Right atrium auricular region (tissue), 2 donors: ENCODE measurements at regions not wholly inside any gene's neighbourhood (a gene's known extent, or its start where the extent isn't known, plus 50 kb on each side); places are given as distances from the start of the nearest gene placed in this dataset.

Experiments used
- DNase-seq: peaks from one replicate; pipeline ENCODE4 v3.0.0-alpha.2; 2019; ENCODE audit warnings: low spot score
- H3K27ac ChIP-seq, 2 donors: fragments of 200-600 bp; sonication (generic); 1 replicate in 1 of 2; 2 replicates in 1 of 2; pipeline ENCODE4 v1.5.1; 2016 to 2019
- H3K27me3 ChIP-seq, 2 donors: fragments of 200-600 bp; sonication (generic); one replicate each; pipeline versions ENCODE4 v1.5.1 to v1.6.0; 2017 to 2019
- H3K36me3 ChIP-seq: fragments of 200-600 bp; sonication (generic); one replicate; pipeline ENCODE4 v1.5.1; 2016
- H3K4me1 ChIP-seq, 2 donors: fragments of 200-600 bp; sonication (generic); one replicate each; pipeline versions ENCODE4 v1.5.1 to v1.6.0; 2017 to 2019
- H3K4me3 ChIP-seq, 2 donors: fragments of 200-600 bp; sonication (generic); 1 replicate in 1 of 2; 2 replicates in 1 of 2; pipeline ENCODE4 v1.5.1; 2017 to 2019; ENCODE audit warnings: mild to moderate bottlenecking in 1 of 2, moderate library complexity in 1 of 2
- H3K9me3 ChIP-seq, 2 donors: fragments of 200-600 bp; sonication (generic); one replicate each; pipeline ENCODE4 v1.5.1; 2019
- CTCF ChIP-seq, 2 donors: fragments of 200-600 bp; sonication (generic); IDR thresholded peaks; one replicate each; pipeline ENCODE4 v1.5.1; 2019; ENCODE audit warnings: antibody characterized with exemption in 2 of 2

GRCh38 chr3:189056646-189057335 is 115.0 kb upstream of the TPRG1 start:
- no peak overlapping the region for H3K27ac ChIP-seq
- no peaks in the 10 kb centered on the region for H3K36me3 ChIP-seq
- H3K9me3 ChIP-seq = no peaks in the 10 kb centered on the region
- no peak for TF ChIP-seq CTCF (IDR thresholded peaks at IDR 0.05)
- no peaks in the 10 kb centered on the region for H3K4me1 ChIP-seq
- no peak for DNase-seq
- H3K4me3 ChIP-seq = no peak overlapping the region
- H3K27me3 ChIP-seq = no peaks in the 10 kb centered on the region

DNA sequence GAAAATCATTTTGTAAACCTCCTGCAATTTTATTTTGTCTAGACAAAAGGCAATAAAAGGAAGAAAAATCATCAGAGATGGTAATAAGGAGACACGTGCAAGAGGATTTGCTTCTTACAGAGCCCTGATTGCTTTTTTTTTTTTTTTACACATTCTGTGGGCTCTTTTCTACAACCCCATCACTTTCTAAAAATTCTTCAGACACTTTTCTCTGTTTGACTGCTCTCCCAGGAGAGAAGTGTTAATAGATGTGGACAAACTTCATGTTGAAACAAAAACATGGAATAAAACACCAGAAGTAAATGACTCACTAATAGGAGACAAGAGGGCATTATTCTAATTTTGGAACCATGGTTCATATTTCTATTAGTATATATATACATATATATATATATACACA is 114.4 kb upstream of the TPRG1 start:
- no peaks in the 10 kb centered on the region for H3K36me3 ChIP-seq
- H3K4me3 ChIP-seq = no peak overlapping the region
- no peak for DNase-seq
- H3K4me1 ChIP-seq = no peaks in the 10 kb centered on the region
- no peaks in the 10 kb centered on the region for H3K27me3 ChIP-seq
- no peaks in the 10 kb centered on the region for H3K9me3 ChIP-seq
- no peak overlapping the region for H3K27ac ChIP-seq
- no peak for TF ChIP-seq CTCF (IDR thresholded peaks at IDR 0.05)

DNA sequence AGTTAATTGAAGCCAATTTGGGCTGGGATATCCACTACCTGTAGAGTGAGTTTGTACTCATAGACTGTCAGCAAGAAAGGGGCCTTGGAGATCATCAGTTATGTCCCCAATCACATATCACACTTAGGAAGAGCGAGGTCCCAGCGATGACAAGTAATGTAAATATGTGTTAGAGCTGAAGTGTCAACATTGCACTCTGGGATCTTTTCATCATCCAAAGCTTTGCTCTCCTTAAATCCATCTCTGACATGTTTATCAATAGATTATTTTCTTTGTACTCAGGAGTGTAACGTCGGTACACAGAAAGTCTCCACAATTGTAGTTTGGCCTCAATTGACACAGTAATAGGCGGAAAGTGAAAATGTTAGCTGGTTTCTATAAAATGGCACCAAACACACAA is 113.7 kb upstream of the TPRG1 start:
- Histone ChIP-seq H3K4me3 (no peak overlapping the region), H3K9me3 (peaks cover 0 to 3% of the 10 kb centered on the region in 2 donors), H3K36me3 (no peaks in the 10 kb centered on the region), H3K27me3 (no peaks in the 10 kb centered on the region), H3K27ac (no peak overlapping the region), H3K4me1 (no peaks in the 10 kb centered on the region)
- TF ChIP-seq CTCF (IDR thresholded peaks at IDR 0.05) = no peak
- DNase-seq = no peak

DNA sequence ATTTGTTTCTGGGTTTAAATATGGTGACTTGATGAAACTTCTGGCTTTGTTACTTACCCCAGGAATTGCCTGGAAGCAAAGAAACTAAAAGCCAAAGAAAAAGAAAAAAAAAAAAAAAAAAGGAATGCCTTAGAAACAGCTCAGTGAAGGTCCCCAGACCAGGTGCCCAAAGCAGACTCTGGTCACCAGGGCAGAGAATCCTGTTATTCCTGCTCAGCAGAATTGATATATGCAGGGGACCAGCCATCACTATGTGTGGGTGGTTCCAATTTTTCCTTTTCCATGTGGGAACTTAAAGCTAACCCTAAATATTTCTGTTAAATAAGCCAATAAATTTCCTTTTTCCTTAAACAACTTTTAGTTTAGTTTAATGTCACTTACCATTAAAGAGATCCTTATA is 100.8 kb upstream of the TPRG1 start:
- Histone ChIP-seq H3K9me3 (peaks cover 0 to 16% of the 10 kb centered on the region in 2 donors), H3K4me1 (no peaks in the 10 kb centered on the region), H3K27me3 (no peaks in the 10 kb centered on the region), H3K36me3 (no peaks in the 10 kb centered on the region), H3K4me3 (no peak overlapping the region), H3K27ac (no peak overlapping the region)
- no peak for DNase-seq
- no peak for TF ChIP-seq CTCF (IDR thresholded peaks at IDR 0.05)

DNA sequence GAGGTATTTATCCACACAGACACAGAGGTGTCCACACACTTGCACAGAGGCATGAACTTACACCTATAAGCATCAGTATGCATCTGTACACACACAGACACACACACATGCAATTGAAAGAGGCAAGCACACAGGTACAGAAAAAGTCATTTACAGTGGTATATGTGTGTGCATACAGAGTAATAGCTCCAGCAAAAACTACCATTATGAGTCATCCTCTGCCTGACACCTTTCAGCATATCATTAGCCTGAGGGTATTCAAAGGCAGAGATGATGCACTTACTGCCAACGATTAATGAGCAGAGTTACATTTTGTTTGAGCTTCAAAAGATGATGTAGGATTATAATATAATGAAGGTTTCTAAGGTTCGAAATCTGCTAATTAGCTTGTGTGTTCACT is 100.3 kb upstream of the TPRG1 start:
- no peak for DNase-seq
- no peak for TF ChIP-seq CTCF (IDR thresholded peaks at IDR 0.05)
- no peaks in the 10 kb centered on the region for H3K27me3 ChIP-seq

GRCh38 chr3:189076449-189076848 is 95.3 kb upstream of the TPRG1 start:
- TF ChIP-seq CTCF (IDR thresholded peaks at IDR 0.05) = no peak

More for the DNA sequence above, 100.3 kb upstream of the TPRG1 start:
- Histone ChIP-seq H3K4me3 (no peak overlapping the region), H3K36me3 (no peaks in the 10 kb centered on the region), H3K4me1 (no peaks in the 10 kb centered on the region), H3K9me3 (peaks cover 0 to 16% of the 10 kb centered on the region in 2 donors), H3K27ac (no peak overlapping the region)

More at GRCh38 chr3:189076449-189076848, 95.3 kb upstream of the TPRG1 start:
- Histone ChIP-seq H3K27me3 (no peaks in the 10 kb centered on the region), H3K27ac (no peak overlapping the region), H3K4me3 (no peak overlapping the region), H3K36me3 (no peaks in the 10 kb centered on the region), H3K4me1 (no peaks in the 10 kb centered on the region), H3K9me3 (no peaks in the 10 kb centered on the region)
- DNase-seq = no peak
